GM21717 (cell line): ENCODE measurements at regions not wholly inside any gene's neighbourhood (a gene's known extent, or its start where the extent isn't known, plus 50 kb on each side); places are given as distances from the start of the nearest gene placed in this dataset.

ENCODE experiments used
- ATAC-seq: cut with Tn5 transposase; IDR thresholded peaks from one replicate; pipeline ENCODE4 v1.9.1; 2021; ENCODE audit warnings: mild to moderate bottlenecking, moderate library complexity; ENCODE audit not compliant: unreplicated experiment

GRCh38 chr22:49574881-49575702 is 252.6 kb downstream of the BRD1 start:
- ATAC-seq: no peak

GRCh38 chr22:49574205-49574880 is 253.3 kb downstream of the BRD1 start:
- no peak for ATAC-seq

- ATAC-seq: no peak
Observed at GRCh38 chr22:49573109-49573765, 254.4 kb downstream of the BRD1 start.

- no peak for ATAC-seq
Observed at GRCh38 chr22:49571326-49571725, 256.3 kb downstream of the BRD1 start.

- no peak for ATAC-seq
Observed at GRCh38 chr22:49570032-49570848, 257.4 kb downstream of the BRD1 start.

GRCh38 chr22:49569286-49570031 is 258.2 kb downstream of the BRD1 start:
- no peak for ATAC-seq

- no peak for ATAC-seq
Observed at GRCh38 chr22:49568751-49569285, 258.9 kb downstream of the BRD1 start.

GRCh38 chr22:49567899-49568750 is 259.5 kb downstream of the BRD1 start:
- ATAC-seq: no peak

GRCh38 chr22:49566693-49567092 is 261.0 kb downstream of the BRD1 start:
- ATAC-seq: no peak

- ATAC-seq: no peak
Observed at GRCh38 chr22:49566141-49566541, 261.5 kb downstream of the BRD1 start.

GRCh38 chr22:49565516-49565855 is 262.2 kb downstream of the BRD1 start:
- ATAC-seq: no peak

- no peak for ATAC-seq
Observed at GRCh38 chr22:49564666-49565515, 262.8 kb downstream of the BRD1 start.

- ATAC-seq: no peak
Observed at GRCh38 chr22:49564054-49564453, 263.6 kb downstream of the BRD1 start.

GRCh38 chr22:49562685-49563249 is 264.9 kb downstream of the BRD1 start:
- no peak for ATAC-seq

- ATAC-seq: no peak
Observed at GRCh38 chr22:49561976-49562375, 265.7 kb downstream of the BRD1 start.

- no peak for ATAC-seq
Observed at GRCh38 chr22:49561338-49561737, 266.3 kb downstream of the BRD1 start.

- ATAC-seq: no peak
Observed at GRCh38 chr22:49555526-49555925, 272.1 kb downstream of the BRD1 start.

GRCh38 chr22:49554741-49555140 is 272.9 kb downstream of the BRD1 start:
- ATAC-seq: no peak
